Middle frontal gyrus (tissue), 1 donor: ENCODE measurements at regions not wholly inside any gene's neighbourhood (a gene's known extent, or its start where the extent isn't known, plus 50 kb on each side); places are given as distances from the start of the nearest gene placed in this dataset.
A peak's percentile ranks its signal among the peaks of the same experiment; 100 is the strongest.
"Not testable (repeated sequence)": the region's sequence is repeated elsewhere in the genome, so short reads cannot be mapped to it uniquely, and the experiment has no call there.

Source experiments
- DNase-seq: peaks from one replicate; pipeline ENCODE4 v3.0.0-alpha.2; 2015; ENCODE audit warnings: low spot score; ENCODE audit errors: extremely low spot score

- no peak for DNase-seq
Measured at GRCh38 chr11:130550984-130551383, 102.5 kb downstream of the ADAMTS15 start.

DNA sequence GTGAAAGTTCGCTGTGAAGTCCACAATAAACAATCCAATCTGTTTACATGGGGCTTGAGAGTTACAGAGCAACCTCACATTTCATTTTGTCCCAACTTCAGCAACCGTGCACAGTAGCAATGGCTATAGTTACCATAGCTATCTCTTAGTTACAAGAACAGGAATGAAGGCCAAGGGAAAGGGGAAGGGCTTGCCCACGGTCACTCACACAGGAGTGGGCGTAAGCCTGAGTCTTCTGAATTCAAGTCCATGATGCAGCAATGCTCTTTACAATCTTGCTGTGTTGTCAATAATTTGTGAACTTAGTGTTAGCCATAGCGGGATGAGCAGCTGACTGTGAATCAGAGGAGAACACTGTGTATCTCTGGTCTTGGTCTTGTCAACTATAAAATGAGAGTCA is 102.9 kb downstream of the ADAMTS15 start:
- DNase-seq = no peak

DNA sequence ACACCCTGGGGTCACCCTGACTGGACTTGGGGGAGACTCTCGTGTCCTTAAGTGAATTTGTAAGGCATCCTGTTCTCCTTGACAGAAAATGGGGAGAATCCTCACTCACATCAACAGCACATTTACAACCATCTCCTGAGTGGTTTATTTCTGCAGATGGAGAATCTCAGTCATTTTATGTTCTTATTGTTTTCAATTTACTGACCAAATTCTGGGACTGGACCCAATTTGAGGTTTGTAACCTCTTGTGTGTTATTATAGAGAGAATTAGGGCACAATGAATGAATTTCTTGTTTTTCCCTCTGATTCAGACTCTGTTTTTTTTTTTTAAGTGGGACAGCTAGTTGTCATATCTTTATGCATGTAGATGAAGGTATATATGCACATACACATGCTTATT is 104.9 kb downstream of the ADAMTS15 start:
- DNase-seq = no peak

- DNase-seq = no peak
Measured at GRCh38 chr11:130554241-130555055, 106.0 kb downstream of the ADAMTS15 start.

GRCh38 chr11:130555251-130555841 is 106.9 kb downstream of the ADAMTS15 start:
- DNase-seq = no peak

DNA sequence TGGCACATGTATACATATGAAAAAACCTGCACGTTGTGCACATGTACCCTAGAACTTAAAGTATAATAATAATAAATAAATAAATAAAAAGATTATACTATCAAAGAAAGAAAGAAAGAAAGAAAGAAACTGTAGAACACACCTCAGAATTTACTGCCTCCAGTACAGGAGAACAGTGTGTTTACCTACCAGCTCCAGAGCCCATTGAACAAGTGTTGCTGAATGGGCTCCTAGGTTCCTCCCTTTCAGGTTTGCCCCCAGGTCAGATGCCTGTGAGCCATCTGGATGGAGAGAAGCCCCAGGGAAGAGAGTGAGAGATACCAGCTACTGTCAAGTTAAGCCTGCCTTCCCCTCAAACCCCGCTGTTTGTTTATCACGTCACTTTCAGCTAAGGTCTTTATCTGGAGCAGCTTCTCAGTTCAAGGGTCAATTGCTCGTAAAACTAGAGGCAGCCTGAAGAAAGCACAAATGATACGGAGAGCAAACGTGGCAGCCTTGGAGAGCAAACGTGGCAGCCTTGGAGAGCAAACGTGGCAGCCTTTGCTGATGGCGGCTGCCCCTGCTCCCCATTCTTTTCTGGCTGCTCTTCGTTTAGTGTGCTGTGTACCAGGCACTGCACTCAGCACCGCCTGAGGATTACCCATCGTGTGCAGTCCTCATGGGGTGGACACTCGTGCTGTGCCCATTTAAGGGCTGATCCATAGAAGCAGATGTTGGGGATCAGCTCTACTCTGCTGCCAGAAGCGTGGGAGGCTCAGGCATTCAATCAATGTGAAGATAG is 111.7 kb downstream of the ADAMTS15 start:
- no peak for DNase-seq

DNA sequence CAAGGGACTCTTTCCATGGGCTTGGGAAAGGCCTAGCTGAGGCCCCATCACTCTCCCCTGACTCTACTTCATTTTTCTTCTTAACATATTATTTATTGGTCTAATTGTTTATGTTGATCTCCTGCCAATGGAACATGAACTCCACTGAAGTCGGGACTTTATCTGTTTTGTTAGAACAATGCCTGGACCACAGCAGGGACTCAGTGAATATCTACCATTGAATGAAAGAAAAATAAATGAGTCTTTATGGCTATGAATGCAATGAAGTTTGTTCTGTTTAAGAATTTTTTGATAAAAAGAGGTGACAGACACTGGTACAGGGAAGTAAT is 112.3 kb downstream of the ADAMTS15 start:
- no peak for DNase-seq

DNA sequence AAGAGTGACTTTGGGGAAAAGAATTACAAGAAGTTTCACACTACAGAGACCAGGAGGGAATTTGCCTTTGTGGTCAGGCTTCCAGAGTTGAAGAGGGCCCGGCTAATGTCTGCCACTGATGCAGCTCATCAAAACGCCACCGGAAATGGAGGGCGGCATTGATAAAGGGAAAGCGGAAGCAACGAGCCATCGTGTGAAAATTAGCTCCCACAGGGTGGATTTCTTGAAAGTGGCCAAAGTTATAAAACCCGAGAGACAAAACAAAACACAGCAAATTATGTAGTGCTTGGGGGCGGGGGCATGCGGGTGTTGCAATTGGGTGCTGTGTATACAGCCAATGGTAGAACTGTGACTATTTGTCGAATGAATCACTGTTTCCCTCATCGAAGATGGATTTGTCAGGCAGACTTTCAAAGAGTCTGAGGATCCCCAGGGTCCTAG is 113.0 kb downstream of the ADAMTS15 start:
- no peak for DNase-seq

- no peak for DNase-seq
Measured at GRCh38 chr11:130562549-130562948, 114.1 kb downstream of the ADAMTS15 start.

GRCh38 chr11:130566360-130566759 is 117.9 kb downstream of the ADAMTS15 start:
- not testable (repeated sequence) for DNase-seq

DNA sequence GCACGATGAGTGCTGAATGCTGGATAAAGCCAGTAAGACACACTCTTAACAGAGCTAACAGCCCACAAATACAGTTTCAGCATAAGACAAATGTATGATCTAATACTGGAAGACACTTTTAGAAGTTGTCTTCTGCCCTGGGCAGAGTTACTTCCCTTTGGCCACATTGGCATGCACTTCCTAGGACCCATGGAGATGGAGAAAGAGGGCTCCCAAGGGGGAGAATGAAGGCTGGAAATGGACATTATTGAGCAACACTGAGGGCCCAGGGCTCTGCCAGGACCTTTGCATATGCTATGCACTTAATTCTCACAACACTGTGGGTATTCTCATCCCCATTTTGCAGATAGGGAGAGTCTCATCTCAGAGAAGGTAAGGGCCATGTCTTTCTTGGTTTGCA is 123.1 kb downstream of the ADAMTS15 start:
- no peak for DNase-seq

DNA sequence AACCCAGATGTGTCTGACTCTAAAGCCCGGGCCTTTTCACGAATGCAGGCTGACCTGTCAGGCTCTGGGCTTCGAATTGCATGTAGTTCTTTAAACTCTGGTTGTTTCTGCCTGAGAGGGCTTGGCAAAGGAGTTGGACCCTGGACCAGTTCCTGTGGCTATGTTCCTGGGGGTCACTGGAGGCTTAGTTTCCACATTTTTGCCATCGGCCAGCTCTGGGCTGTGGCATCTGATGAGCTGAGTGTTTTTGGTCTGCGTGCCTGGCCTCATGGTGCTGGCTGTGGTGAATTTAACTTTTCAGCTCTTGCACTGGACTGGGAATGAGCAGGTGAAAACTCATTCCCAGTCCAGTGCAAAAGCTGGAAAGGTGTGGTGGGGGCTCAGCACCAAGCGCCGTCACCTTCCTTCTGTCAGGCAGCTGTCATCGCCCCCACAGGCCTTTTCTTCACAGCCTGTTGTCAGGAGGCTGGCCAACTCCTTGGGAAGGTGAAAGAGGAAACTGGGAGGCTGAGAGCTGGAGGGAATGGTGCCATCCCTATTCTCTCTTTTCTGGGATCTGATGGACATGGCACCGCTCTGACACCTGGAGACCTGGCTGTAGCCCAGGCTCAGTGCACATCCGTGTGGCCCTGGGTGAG is 123.6 kb downstream of the ADAMTS15 start:
- DNase-seq = no peak

GRCh38 chr11:130573767-130574166 is 125.3 kb downstream of the ADAMTS15 start:
- no peak for DNase-seq

- DNase-seq = no peak
Measured at GRCh38 chr11:130574740-130575139, 126.3 kb downstream of the ADAMTS15 start.

- DNase-seq = no peak
Measured at GRCh38 chr11:130576146-130576545, 127.7 kb downstream of the ADAMTS15 start.

DNA sequence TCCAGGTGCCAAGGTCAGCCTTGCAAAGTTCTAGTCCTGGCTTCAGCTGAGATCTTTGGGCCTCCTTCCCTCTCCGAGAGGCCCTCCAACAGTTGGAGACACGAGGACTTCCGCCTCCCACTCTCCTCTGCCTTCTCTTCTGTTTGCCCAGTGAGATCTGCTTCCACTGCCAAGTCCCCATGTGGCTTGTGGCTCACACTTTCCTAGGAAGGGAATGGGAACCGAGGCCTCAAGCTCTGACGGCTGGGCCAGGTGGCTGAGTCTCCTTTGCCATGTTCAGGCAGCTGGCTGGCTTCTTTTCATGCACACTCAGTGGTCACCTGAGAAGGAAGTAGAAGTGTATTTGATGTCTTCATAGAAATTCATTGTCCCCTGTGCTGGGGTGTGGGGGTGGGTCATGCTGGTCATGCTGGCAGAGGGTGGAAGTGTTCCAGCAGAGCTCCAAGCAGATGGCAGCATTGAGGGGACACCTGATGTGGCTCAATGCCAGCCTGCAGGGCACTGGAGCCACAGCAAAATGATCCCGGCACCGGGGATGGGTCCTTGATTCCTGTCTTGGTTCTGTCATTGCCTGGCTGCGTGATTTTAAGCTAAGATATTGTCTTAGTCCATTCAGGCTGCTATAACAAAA is 130.4 kb downstream of the ADAMTS15 start:
- DNase-seq = no peak

DNA sequence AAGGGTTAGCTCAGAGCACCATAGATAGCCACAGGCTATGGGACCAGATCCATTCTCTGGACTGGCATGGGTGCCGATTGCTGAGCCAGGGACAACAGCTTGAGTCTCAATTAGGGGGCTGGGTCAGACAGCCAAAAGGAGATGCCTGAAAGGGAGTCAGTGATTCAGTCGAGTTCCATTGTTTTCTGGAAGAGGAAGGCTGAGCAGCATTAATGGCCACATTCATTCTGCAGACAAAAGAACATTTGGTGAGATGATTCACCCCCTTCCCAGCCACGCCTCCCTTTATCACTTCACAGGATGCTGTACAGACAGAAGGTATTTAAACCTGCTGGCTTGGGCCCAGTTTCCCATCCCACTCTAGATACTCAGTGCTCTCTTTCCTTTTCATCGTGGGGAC is 131.9 kb downstream of the ADAMTS15 start:
- peak; percentile 44 for DNase-seq

DNA sequence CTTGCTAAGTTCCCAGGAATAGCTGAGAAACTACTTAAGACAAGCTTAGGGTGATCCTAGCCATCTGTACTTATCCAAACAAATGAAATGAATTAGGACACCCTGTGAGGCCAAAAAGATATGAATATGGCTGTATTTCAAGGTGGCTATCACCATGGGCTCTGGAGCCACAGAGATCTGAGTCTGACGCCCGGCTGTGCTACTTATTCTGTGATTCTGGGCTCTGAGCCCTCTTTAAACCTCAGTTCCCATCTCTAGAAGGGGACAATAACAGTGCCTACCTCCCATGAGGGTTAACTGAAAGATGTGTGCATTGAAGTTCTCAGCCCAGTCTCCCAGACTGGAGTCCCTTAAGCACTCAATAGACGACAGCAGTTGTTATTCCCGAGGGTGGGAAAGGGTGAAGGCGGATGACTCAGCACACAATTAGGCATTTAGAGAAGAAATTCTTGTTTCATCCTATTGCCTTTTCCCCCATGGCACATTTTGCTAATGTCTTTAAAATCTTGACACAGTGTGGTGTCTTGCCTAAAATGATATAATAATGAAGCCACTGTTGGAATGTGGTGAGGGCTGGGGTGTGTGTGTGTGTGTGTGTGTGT is 132.5 kb downstream of the ADAMTS15 start:
- DNase-seq = no peak

DNA sequence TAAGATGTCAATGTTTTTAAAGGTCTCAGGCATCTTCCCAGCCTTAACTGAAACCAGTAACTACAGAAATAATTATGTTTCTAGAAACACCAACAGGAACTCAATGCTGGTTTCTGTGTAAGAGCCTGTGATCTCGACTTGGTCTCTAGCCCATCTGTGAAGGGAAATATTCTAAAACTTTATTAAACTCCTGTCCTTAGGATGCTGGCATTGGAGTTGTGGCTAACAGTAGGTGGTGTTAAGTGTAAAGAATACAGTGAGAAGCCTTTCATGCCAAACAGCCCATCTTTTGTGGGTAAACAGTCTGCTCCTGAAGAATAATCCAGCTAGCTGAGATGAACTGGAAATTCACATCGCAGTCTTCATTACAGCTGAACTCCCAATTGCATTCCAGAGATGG is 133.2 kb downstream of the ADAMTS15 start:
- DNase-seq = no peak

- no peak for DNase-seq
Measured at GRCh38 chr11:130582176-130582575, 133.7 kb downstream of the ADAMTS15 start.

DNA sequence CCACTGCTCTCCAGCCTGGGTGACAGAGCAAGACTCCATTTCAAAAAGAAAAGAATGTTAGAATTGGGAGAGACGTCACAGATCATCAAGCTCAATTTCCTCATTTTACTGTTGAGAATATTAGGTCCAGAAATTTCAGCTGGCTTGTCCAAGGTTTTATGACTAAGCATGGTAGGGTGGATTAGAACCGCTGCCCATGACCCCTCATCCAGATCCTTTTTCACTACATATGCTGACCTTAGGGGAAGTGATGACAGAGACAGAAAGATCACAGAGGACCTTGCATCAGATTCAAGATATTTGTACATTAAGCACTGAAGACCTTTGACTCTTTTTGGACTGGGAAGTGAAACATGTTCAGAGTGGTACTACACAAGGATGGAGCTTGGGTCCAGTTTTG is 134.5 kb downstream of the ADAMTS15 start:
- no peak for DNase-seq
